ENCODE measurements at regions not wholly inside any gene's neighbourhood (a gene's known extent, or its start where the extent isn't known, plus 50 kb on each side); places are given as distances from the start of the nearest gene placed in this dataset.

- in situ Hi-C loops (cut with HindIII; ENCODE audit: low pct_unique_long_range_greater_than_20kb, low sequenced_read_pairs), result no loop called here
- DNase-seq (ENCODE audit: low read depth, low spot score), result no peak
These were observed 74.6 kb upstream of the FRMD4A start for GRCh38 chr10:14405076-14406065.

GRCh38 chr10:14403881-14404623, 73.3 kb upstream of the FRMD4A start:
- in situ Hi-C loops (cut with HindIII; ENCODE audit: low pct_unique_long_range_greater_than_20kb, low sequenced_read_pairs), result no loop called here
- no peak for DNase-seq (ENCODE audit: low read depth, low spot score)

- in situ Hi-C loops (cut with HindIII; ENCODE audit: low pct_unique_long_range_greater_than_20kb, low sequenced_read_pairs), result no loop called here
- DNase-seq (ENCODE audit: low read depth, low spot score), result no peak
These were observed 72.6 kb upstream of the FRMD4A start for GRCh38 chr10:14403359-14403758.

- in situ Hi-C loops (cut with HindIII; ENCODE audit: low pct_unique_long_range_greater_than_20kb, low sequenced_read_pairs), result no loop called here
- no peak for DNase-seq (ENCODE audit: low read depth, low spot score)
These were observed 68.9 kb upstream of the FRMD4A start for GRCh38 chr10:14399641-14400040.

GRCh38 chr10:14397066-14397465, 66.3 kb upstream of the FRMD4A start:
- peak; percentile 47 for DNase-seq (ENCODE audit: low read depth, low spot score)
- in situ Hi-C loops (cut with HindIII; ENCODE audit: low pct_unique_long_range_greater_than_20kb, low sequenced_read_pairs), result no loop called here

GRCh38 chr10:14396411-14397048, 65.8 kb upstream of the FRMD4A start:
- in situ Hi-C loops (cut with HindIII; ENCODE audit: low pct_unique_long_range_greater_than_20kb, low sequenced_read_pairs), result no loop called here
- DNase-seq (ENCODE audit: low read depth, low spot score), result peak; percentile 20

GRCh38 chr10:14394179-14394578, 63.5 kb upstream of the FRMD4A start:
- DNase-seq (ENCODE audit: low read depth, low spot score), result no peak
- in situ Hi-C loops (cut with HindIII; ENCODE audit: low pct_unique_long_range_greater_than_20kb, low sequenced_read_pairs), result no loop called here

GRCh38 chr10:14391342-14391741, 60.6 kb upstream of the FRMD4A start:
- no peak for DNase-seq (ENCODE audit: low read depth, low spot score)
- in situ Hi-C loops (cut with HindIII; ENCODE audit: low pct_unique_long_range_greater_than_20kb, low sequenced_read_pairs), result no loop called here

GRCh38 chr10:14389981-14390590, 59.4 kb upstream of the FRMD4A start:
- in situ Hi-C loops (cut with HindIII; ENCODE audit: low pct_unique_long_range_greater_than_20kb, low sequenced_read_pairs), result no loop called here
- DNase-seq (ENCODE audit: low read depth, low spot score), result no peak

- in situ Hi-C loops (cut with HindIII; ENCODE audit: low pct_unique_long_range_greater_than_20kb, low sequenced_read_pairs), result no loop called here
- DNase-seq (ENCODE audit: low read depth, low spot score), result peak; percentile 20
These were observed 55.2 kb upstream of the FRMD4A start for GRCh38 chr10:14385596-14386593.

- in situ Hi-C loops (cut with HindIII; ENCODE audit: low pct_unique_long_range_greater_than_20kb, low sequenced_read_pairs), result no loop called here
- DNase-seq (ENCODE audit: low read depth, low spot score), result no peak
These were observed 54.2 kb upstream of the FRMD4A start for GRCh38 chr10:14384915-14385314.

- in situ Hi-C loops (cut with HindIII; ENCODE audit: low pct_unique_long_range_greater_than_20kb, low sequenced_read_pairs), result no loop called here
- DNase-seq (ENCODE audit: low read depth, low spot score), result no peak
These were observed 53.5 kb upstream of the FRMD4A start for GRCh38 chr10:14384116-14384730.

- no peak for DNase-seq (ENCODE audit: low read depth, low spot score)
- in situ Hi-C loops (cut with HindIII; ENCODE audit: low pct_unique_long_range_greater_than_20kb, low sequenced_read_pairs), result no loop called here
These were observed 52.5 kb upstream of the FRMD4A start for GRCh38 chr10:14383266-14383665.

- no peak for DNase-seq (ENCODE audit: low read depth, low spot score)
- in situ Hi-C loops (cut with HindIII; ENCODE audit: low pct_unique_long_range_greater_than_20kb, low sequenced_read_pairs), result no loop called here
These were observed 51.8 kb upstream of the FRMD4A start for GRCh38 chr10:14382531-14382930.

GRCh38 chr10:14382022-14382421, 51.3 kb upstream of the FRMD4A start:
- DNase-seq (ENCODE audit: low read depth, low spot score), result no peak

GRCh38 chr10:14381475-14381874, 50.8 kb upstream of the FRMD4A start:
- no peak for DNase-seq (ENCODE audit: low read depth, low spot score)
- in situ Hi-C loops (cut with HindIII; ENCODE audit: low pct_unique_long_range_greater_than_20kb, low sequenced_read_pairs), result no loop called here

More at GRCh38 chr10:14382022-14382421, 51.3 kb upstream of the FRMD4A start:
- in situ Hi-C loops (cut with HindIII; ENCODE audit: low pct_unique_long_range_greater_than_20kb, low sequenced_read_pairs), result no loop called here

Measured in SK-MEL-5 (cell line).